ENCODE measurements at regions not wholly inside any gene's neighbourhood (a gene's known extent, or its start where the extent isn't known, plus 50 kb on each side); places are given as distances from the start of the nearest gene placed in this dataset.

DNA sequence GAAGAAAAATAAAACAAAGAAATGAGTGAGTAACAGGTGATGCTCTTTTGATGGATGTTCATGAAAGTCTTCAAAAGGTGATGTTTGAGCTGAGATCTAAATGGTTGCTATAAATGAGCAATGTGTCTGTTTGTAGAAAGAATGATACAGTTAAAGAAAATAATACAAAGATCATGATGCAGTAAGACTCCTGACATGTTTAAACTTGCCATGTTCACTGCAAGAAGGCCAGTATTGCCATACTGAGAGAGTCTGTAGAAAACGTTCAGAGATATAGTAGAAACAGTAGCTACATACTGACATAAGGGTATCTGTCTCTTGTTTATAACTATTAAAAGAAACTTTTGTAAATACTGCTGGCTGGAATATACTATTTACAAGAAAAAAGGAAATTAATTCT is 1609.2 kb upstream of the ACO1 start:
- H3K27ac ChIP-seq = no peak overlapping the region
- WGBS, 2 donors = 21 to 50% methylated on average over 1 of the region's 1 CpG
- no peak for DNase-seq
- no peak overlapping the region for H3K4me3 ChIP-seq
- H3K36me3 ChIP-seq (ENCODE audit: low read depth, missing control alignments) = no peaks in the 10 kb centered on the region
- H3K9me3 ChIP-seq = no peaks in the 10 kb centered on the region
- H3K4me1 ChIP-seq = no peaks in the 10 kb centered on the region
- H3K27me3 ChIP-seq = no peaks in the 10 kb centered on the region
- no peak for TF ChIP-seq POLR2A (IDR thresholded peaks at IDR 0.05)
- TF ChIP-seq, protein P1, sequence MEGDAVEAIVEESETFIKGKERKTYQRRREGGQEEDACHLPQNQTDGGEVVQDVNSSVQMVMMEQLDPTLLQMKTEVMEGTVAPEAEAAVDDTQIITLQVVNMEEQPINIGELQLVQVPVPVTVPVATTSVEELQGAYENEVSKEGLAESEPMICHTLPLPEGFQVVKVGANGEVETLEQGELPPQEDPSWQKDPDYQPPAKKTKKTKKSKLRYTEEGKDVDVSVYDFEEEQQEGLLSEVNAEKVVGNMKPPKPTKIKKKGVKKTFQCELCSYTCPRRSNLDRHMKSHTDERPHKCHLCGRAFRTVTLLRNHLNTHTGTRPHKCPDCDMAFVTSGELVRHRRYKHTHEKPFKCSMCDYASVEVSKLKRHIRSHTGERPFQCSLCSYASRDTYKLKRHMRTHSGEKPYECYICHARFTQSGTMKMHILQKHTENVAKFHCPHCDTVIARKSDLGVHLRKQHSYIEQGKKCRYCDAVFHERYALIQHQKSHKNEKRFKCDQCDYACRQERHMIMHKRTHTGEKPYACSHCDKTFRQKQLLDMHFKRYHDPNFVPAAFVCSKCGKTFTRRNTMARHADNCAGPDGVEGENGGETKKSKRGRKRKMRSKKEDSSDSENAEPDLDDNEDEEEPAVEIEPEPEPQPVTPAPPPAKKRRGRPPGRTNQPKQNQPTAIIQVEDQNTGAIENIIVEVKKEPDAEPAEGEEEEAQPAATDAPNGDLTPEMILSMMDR (IDR thresholded peaks at IDR 0.05) = no peak
- intact Hi-C loops (cut with DNase I; ENCODE audit: low total_unique reads) = no loop called here

DNA sequence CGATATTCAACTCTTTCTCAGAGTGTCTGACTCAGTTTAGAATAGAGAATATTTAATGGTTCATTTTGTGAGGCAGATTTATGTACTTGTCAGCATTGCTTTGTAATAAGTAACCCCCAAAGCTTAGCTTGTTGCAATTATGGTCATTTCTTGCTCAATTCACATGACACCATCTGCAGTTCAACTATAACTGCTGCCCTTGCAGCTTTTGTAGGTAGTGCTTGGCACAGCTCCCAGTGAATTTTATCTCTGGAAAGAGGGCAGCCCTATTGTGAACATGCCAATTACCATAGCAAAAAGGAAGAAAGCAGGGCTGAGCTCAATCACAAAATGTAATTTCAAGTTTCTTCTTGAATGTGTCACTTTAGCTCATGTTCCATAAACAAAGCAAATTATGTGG is 1587.7 kb upstream of the ACO1 start:
- DNase-seq = peak; percentile 40
- TF ChIP-seq, protein P1 (IDR thresholded peaks at IDR 0.05) = no peak
- TF ChIP-seq POLR2A (IDR thresholded peaks at IDR 0.05) = no peak
- 78 to 85% methylated on average over 1 of the region's 1 CpG for WGBS, 2 donors
- H3K27me3 ChIP-seq = no peaks in the 10 kb centered on the region
- H3K9me3 ChIP-seq = no peaks in the 10 kb centered on the region
- no peaks in the 10 kb centered on the region for H3K4me1 ChIP-seq
- no peak overlapping the region for H3K4me3 ChIP-seq
- intact Hi-C loops (cut with DNase I; ENCODE audit: low total_unique reads) = no loop called here
- no peak overlapping the region for H3K27ac ChIP-seq
- H3K36me3 ChIP-seq (ENCODE audit: low read depth, missing control alignments) = no peaks in the 10 kb centered on the region

DNA sequence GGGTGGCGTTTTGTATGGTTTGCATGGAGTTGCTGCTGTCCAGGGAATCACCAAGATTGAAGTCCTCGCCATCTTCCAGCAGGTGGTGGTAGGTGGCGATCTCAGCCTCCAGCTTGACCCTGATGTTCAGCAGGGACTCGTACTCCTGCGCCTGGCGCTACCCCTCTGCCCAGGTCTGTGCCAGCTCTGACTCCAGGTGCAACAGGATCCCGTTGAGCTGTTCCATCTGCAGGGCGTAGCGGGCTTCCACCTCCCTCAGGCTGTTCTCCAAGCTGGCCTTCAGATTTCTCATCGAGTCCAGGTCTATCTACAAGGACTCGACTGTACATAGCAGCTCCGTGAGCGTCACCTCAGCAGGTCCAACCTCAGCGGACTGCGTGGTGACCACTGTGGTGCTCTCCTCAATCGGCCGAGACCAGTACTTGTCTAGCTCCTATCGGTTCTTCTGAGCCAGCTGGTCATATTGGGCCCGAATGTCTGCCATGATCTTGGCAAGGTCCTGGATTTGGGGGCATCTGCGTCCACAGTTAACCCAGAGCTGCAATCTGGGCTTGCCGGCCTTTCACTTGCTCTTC is 1584.8 kb upstream of the ACO1 start:
- H3K4me3 ChIP-seq = no peak overlapping the region
- TF ChIP-seq, protein P1 (IDR thresholded peaks at IDR 0.05) = no peak
- TF ChIP-seq POLR2A (IDR thresholded peaks at IDR 0.05) = no peak
- H3K9me3 ChIP-seq = no peaks in the 10 kb centered on the region
- intact Hi-C loops (cut with DNase I; ENCODE audit: low total_unique reads) = no loop called here
- no peak overlapping the region for H3K27ac ChIP-seq
- WGBS, 2 donors = 70 to 74% methylated on average over 21 of the region's 21 CpGs
- H3K4me1 ChIP-seq = no peaks in the 10 kb centered on the region
- no peaks in the 10 kb centered on the region for H3K27me3 ChIP-seq
- no peak for DNase-seq
- H3K36me3 ChIP-seq (ENCODE audit: low read depth, missing control alignments) = no peaks in the 10 kb centered on the region

DNA sequence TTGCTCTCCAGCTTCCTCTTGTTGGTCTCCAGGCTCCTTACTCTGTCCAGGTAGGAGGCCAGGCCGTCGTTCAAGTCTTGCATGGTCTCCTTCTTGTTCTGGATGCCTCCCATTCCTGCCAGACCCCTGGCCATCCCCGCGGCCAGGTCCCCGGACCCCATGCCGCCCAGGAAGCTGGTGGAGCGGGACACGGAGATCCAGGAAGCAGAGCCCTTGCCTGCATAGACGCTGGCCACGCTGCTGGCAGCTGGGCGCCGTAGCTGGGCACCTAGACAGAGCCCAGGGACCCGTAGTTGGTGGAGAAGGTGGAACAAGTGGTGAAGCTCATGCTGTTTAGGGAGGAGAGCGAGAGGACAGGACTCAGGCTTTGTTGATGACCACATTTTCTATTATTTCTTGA is 1584.0 kb upstream of the ACO1 start:
- intact Hi-C loops (cut with DNase I; ENCODE audit: low total_unique reads) = no loop called here
- no peak for TF ChIP-seq POLR2A (IDR thresholded peaks at IDR 0.05)
- TF ChIP-seq, protein P1 (IDR thresholded peaks at IDR 0.05) = no peak
- DNase-seq = no peak
- no peak overlapping the region for H3K4me3 ChIP-seq
- no peaks in the 10 kb centered on the region for H3K9me3 ChIP-seq
- WGBS, 2 donors = 64 to 76% methylated on average over 14 of the region's 14 CpGs
- H3K27me3 ChIP-seq = no peaks in the 10 kb centered on the region
- no peak overlapping the region for H3K27ac ChIP-seq
- H3K36me3 ChIP-seq (ENCODE audit: low read depth, missing control alignments) = no peaks in the 10 kb centered on the region
- H3K4me1 ChIP-seq = no peaks in the 10 kb centered on the region

DNA sequence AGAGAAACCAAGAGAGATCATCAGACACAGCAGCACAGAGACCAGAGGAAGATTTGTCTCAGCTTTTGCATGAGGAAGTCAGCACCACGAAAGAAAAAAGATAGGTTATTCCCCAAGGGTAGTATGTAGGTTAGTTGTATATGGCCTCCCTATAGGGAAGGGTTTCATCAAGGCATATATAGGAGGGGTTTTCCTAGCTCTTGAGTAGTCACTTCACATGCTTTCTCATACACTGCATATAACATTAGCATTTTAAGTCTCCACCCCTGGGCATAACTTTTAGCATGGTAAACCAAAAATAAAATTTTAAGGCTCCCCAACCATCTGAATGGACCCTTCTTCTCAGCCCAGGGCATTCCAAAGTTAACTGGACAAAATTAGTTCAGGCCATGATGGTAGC is 1571.6 kb upstream of the ACO1 start:
- TF ChIP-seq POLR2A (IDR thresholded peaks at IDR 0.05) = no peak
- TF ChIP-seq, protein P1 (IDR thresholded peaks at IDR 0.05) = no peak
- Histone ChIP-seq H3K27ac (no peak overlapping the region), H3K9me3 (no peaks in the 10 kb centered on the region), H3K4me1 (no peaks in the 10 kb centered on the region), H3K36me3 (ENCODE audit: low read depth, missing control alignments) (no peaks in the 10 kb centered on the region), H3K27me3 (no peaks in the 10 kb centered on the region), H3K4me3 (no peak overlapping the region)
- DNase-seq = no peak
- intact Hi-C loops (cut with DNase I; ENCODE audit: low total_unique reads) = no loop called here
- WGBS, 2 donors = 40 to 81% methylated on average over 1 of the region's 1 CpG

All from testis (tissue), 2 donors.